ENCODE measurements at regions not wholly inside any gene's neighbourhood (a gene's known extent, or its start where the extent isn't known, plus 50 kb on each side); places are given as distances from the start of the nearest gene placed in this dataset.

- TF ChIP-seq, protein P1, sequence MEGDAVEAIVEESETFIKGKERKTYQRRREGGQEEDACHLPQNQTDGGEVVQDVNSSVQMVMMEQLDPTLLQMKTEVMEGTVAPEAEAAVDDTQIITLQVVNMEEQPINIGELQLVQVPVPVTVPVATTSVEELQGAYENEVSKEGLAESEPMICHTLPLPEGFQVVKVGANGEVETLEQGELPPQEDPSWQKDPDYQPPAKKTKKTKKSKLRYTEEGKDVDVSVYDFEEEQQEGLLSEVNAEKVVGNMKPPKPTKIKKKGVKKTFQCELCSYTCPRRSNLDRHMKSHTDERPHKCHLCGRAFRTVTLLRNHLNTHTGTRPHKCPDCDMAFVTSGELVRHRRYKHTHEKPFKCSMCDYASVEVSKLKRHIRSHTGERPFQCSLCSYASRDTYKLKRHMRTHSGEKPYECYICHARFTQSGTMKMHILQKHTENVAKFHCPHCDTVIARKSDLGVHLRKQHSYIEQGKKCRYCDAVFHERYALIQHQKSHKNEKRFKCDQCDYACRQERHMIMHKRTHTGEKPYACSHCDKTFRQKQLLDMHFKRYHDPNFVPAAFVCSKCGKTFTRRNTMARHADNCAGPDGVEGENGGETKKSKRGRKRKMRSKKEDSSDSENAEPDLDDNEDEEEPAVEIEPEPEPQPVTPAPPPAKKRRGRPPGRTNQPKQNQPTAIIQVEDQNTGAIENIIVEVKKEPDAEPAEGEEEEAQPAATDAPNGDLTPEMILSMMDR (IDR thresholded peaks at IDR 0.05; ENCODE audit: insufficient read depth, missing control alignments), result no peak
- DNase-seq (ENCODE audit: insufficient read length, low spot score) (no peak), FAIRE-seq (no peak)
Observed at GRCh38 chr6:164283574-164283973, 869.1 kb downstream of the QKI start.

DNA sequence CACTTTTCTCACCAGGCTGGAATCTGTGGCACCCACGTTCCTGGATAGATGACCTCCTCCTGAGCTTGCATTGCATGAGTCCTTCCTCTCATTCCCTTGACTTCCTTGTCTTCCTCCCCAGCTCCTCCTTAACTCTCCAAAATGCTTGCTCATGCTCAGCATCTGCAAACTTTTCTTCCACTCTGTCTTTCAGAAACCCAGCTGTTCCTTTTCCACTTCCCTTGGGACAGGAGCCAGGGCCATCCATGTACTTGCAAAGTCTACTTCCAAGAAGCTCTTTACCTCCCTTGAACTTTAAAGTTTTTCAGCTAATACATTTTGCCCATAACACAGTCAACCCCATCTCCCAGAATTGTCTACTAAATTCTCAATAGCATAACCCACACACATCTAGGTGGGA, 861.7 kb downstream of the QKI start:
- FAIRE-seq (no peak), DNase-seq (ENCODE audit: insufficient read length, low spot score) (no peak)
- TF ChIP-seq, protein P1 (IDR thresholded peaks at IDR 0.05; ENCODE audit: insufficient read depth, missing control alignments), result no peak

- DNase-seq (ENCODE audit: insufficient read length, low spot score), result no peak
- no peak for FAIRE-seq
- TF ChIP-seq, protein P1 (IDR thresholded peaks at IDR 0.05; ENCODE audit: insufficient read depth, missing control alignments), result no peak
Observed at GRCh38 chr6:164275773-164276172, 861.3 kb downstream of the QKI start.

GRCh38 chr6:164274493-164274892, 860.0 kb downstream of the QKI start:
- no peak for FAIRE-seq

GRCh38 chr6:164273491-164273890, 859.0 kb downstream of the QKI start:
- DNase-seq (ENCODE audit: insufficient read length, low spot score), result no peak
- TF ChIP-seq, protein P1 (IDR thresholded peaks at IDR 0.05; ENCODE audit: insufficient read depth, missing control alignments), result no peak
- FAIRE-seq, result no peak

More at GRCh38 chr6:164274493-164274892, 860.0 kb downstream of the QKI start:
- no peak for DNase-seq (ENCODE audit: insufficient read length, low spot score)
- TF ChIP-seq, protein P1 (IDR thresholded peaks at IDR 0.05; ENCODE audit: insufficient read depth, missing control alignments), result no peak

- TF ChIP-seq, protein P1 (IDR thresholded peaks at IDR 0.05; ENCODE audit: insufficient read depth, missing control alignments), result no peak
- DNase-seq (ENCODE audit: insufficient read length, low spot score) (no peak), FAIRE-seq (no peak)
Observed at GRCh38 chr6:164266851-164267250, 852.3 kb downstream of the QKI start.

- no peak for FAIRE-seq
- no peak for DNase-seq (ENCODE audit: insufficient read length, low spot score)
- TF ChIP-seq, protein P1 (IDR thresholded peaks at IDR 0.05; ENCODE audit: insufficient read depth, missing control alignments), result no peak
Observed at GRCh38 chr6:164262348-164262747, 847.8 kb downstream of the QKI start.
